ENCODE measurements at regions not wholly inside any gene's neighbourhood (a gene's known extent, or its start where the extent isn't known, plus 50 kb on each side); places are given as distances from the start of the nearest gene placed in this dataset.

- TF ChIP-seq, protein P1, sequence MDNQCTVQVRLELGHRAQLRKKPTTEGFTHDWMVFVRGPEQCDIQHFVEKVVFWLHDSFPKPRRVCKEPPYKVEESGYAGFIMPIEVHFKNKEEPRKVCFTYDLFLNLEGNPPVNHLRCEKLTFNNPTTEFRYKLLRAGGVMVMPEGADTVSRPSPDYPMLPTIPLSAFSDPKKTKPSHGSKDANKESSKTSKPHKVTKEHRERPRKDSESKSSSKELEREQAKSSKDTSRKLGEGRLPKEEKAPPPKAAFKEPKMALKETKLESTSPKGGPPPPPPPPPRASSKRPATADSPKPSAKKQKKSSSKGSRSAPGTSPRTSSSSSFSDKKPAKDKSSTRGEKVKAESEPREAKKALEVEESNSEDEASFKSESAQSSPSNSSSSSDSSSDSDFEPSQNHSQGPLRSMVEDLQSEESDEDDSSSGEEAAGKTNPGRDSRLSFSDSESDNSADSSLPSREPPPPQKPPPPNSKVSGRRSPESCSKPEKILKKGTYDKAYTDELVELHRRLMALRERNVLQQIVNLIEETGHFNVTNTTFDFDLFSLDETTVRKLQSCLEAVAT (IDR thresholded peaks at IDR 0.05), result no peak
- TF ChIP-seq TAF1 (IDR thresholded peaks at IDR 0.05; ENCODE audit: borderline replicate concordance, low read depth, low read length), result no peak
- TF ChIP-seq RUNX3 (IDR thresholded peaks at IDR 0.05; ENCODE audit: low read length), result no peak
- TF ChIP-seq MYC (IDR thresholded peaks at IDR 0.05; ENCODE audit: insufficient read depth, insufficient read length, insufficient replicate concordance, low read length, severe bottlenecking), result no peak
- TF ChIP-seq ZNF384 (IDR thresholded peaks at IDR 0.05; ENCODE audit: borderline replicate concordance, low read depth, low read length), result no peak
- no peak for TF ChIP-seq HDGF (IDR thresholded peaks at IDR 0.05)
- TF ChIP-seq MXI1 (IDR thresholded peaks at IDR 0.05; ENCODE audit: low read depth, low read length), result no peak
- TF ChIP-seq, protein P2, sequence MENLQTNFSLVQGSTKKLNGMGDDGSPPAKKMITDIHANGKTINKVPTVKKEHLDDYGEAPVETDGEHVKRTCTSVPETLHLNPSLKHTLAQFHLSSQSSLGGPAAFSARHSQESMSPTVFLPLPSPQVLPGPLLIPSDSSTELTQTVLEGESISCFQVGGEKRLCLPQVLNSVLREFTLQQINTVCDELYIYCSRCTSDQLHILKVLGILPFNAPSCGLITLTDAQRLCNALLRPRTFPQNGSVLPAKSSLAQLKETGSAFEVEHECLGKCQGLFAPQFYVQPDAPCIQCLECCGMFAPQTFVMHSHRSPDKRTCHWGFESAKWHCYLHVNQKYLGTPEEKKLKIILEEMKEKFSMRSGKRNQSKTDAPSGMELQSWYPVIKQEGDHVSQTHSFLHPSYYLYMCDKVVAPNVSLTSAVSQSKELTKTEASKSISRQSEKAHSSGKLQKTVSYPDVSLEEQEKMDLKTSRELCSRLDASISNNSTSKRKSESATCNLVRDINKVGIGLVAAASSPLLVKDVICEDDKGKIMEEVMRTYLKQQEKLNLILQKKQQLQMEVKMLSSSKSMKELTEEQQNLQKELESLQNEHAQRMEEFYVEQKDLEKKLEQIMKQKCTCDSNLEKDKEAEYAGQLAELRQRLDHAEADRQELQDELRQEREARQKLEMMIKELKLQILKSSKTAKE (IDR thresholded peaks at IDR 0.05; ENCODE audit: low read depth, poor library complexity, severe bottlenecking), result no peak
- TF ChIP-seq JUNB (IDR thresholded peaks at IDR 0.05), result no peak
- no peak for TF ChIP-seq IRF3 (IDR thresholded peaks at IDR 0.05)
- TF ChIP-seq, protein P3, sequence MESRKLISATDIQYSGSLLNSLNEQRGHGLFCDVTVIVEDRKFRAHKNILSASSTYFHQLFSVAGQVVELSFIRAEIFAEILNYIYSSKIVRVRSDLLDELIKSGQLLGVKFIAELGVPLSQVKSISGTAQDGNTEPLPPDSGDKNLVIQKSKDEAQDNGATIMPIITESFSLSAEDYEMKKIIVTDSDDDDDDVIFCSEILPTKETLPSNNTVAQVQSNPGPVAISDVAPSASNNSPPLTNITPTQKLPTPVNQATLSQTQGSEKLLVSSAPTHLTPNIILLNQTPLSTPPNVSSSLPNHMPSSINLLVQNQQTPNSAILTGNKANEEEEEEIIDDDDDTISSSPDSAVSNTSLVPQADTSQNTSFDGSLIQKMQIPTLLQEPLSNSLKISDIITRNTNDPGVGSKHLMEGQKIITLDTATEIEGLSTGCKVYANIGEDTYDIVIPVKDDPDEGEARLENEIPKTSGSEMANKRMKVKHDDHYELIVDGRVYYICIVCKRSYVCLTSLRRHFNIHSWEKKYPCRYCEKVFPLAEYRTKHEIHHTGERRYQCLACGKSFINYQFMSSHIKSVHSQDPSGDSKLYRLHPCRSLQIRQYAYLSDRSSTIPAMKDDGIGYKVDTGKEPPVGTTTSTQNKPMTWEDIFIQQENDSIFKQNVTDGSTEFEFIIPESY (IDR thresholded peaks at IDR 0.05), result no peak
- TF ChIP-seq CHD2 (IDR thresholded peaks at IDR 0.05; ENCODE audit: borderline replicate concordance, low read depth, low read length), result no peak
These were observed 507.9 kb upstream of the CDH2 start (continued) for GRCh38 chr18:28684746-28685355.
